Left kidney (tissue), 1 donor: ENCODE measurements at regions not wholly inside any gene's neighbourhood (a gene's known extent, or its start where the extent isn't known, plus 50 kb on each side); places are given as distances from the start of the nearest gene placed in this dataset.

Experiments
- DNase-seq: peaks from one replicate; pipeline ENCODE4 v3.0.0-alpha.2; 2013

DNA sequence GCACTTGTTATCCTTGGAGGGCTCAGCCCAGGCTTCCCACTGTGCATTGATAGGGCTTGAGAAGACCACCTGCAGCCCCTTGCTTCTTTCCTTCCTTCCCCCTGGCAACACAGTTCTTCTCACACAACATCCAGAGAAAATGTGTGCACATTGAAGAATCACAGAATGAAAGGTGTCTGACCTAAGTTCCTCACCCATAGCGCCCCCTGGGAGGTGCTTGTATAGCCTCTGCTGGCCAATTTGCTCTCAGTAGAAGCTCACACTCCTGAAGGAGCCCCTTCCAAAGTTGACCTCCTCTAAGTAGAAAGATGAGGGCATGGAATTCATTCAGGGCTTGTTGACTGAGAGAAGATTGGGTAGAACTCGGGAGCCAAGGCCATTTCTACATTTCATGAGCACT lies 758.4 kb upstream of the KLHL29 start:
- no peak for DNase-seq

DNA sequence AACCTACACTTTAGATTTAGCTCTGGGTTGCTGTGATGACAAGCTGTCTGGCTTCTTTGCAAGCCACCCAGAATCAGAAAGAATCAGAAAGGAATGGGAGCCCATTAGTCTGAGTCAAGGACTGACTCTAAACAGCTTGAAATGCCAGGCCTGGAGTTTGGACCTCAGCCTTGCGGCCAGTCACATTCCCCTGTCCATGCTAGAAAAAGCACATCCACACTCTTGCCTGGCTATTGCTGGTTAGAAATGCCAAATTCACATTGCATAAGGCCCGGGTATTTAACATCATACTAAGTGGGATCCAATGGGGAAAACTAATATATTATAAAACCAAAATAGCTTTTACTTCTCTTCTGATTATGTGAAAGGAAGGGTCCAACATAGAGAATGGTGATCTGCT lies 756.8 kb upstream of the KLHL29 start:
- DNase-seq: no peak

DNA sequence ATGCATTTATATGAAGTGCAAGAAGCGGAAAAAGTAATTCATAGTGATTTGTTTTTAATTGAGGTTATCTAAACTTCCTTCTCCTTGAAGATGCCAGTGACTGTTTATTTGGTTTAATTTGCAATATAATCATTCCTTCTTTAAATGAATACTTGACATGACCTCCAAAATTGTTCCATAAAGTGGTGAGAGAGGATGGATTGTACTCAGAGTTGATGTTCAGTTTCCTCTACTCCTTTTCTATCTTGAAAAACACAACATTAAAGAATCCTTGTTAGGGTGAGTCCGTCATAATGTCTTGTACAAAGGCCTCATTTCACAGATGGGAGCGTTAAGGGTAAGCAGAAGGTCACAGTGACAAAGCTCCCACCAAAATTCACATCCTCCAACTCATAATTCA lies 756.1 kb upstream of the KLHL29 start:
- no peak for DNase-seq

DNA sequence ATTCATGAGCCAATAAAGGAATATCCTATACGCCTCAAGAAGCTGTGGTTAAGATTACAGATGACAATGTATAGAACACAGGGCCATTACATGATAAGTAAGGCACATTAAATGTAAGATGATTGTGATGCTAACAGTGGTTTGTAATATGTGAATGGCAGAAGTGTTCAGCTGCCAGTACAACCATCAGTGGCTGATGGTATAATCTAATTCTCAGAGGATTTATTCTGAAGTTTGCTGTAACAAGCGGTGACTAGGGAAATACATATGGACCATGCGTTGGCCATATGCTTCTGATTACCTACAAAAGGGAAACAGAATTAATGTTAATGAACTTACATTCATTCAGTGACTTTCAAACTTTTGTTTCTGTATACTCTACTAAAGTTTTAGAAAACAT lies 750.8 kb upstream of the KLHL29 start:
- no peak for DNase-seq

GRCh38 chr2:22656426-22656825 lies 728.6 kb upstream of the KLHL29 start:
- DNase-seq: no peak

- DNase-seq: no peak
These were observed 711.5 kb upstream of the KLHL29 start for GRCh38 chr2:22673529-22673928.

GRCh38 chr2:22683914-22684313 lies 701.1 kb upstream of the KLHL29 start:
- no peak for DNase-seq

DNA sequence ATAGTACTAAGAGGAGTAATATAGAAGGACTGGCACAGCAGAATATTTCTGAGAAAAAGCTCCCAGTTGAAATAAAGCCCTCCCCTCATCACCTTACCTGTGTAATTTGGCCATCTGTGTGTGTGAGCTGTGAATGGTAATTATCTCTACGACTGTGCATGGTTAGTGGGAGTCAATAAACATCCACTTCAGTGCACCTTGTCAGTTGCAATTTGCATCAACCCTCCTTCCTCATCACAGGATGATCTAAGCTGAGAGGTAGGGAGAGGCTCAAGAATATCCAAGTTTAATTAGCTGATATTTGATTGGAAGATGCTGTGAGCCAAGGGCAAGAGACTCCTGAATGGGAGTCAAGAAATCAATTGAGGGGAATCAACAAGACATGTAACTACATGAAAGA lies 694.9 kb upstream of the KLHL29 start:
- no peak for DNase-seq

DNA sequence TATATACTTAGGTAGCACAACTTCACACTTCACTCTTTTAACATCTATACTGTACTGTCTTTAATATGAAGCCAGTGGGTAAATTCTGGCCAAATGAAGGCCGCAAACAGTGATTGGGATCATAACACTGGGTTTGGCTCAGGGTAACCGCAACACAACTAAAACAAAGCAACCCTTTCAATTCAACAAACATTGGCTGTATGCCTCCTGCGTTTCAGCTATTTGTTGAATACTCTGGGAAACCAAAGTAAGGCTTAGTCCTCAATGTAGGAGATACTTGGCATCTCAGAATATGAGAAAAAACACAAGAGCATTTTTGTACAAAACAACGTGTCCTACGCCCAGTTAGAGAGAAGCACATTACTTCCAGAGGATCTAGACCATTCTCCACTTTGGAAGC lies 693.3 kb upstream of the KLHL29 start:
- no peak for DNase-seq

DNA sequence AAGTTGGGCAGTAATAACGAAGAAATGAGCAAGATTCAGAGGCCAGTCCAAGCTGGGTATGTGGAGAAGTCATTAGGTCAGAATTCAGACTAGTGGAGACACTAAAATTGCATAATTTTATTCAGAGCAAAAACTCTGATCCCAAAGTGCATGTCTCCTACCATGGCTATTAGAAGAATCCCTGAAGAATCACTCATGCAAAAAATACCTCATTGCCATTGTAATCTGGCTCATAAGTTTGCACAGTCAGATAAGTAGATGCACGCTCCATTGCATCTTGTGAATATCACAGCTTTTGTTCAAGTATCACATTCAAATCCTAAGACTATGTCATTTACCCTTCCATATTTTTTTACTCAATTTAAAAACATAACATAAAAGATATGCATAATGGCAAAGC lies 692.2 kb upstream of the KLHL29 start:
- DNase-seq: no peak

- no peak for DNase-seq
These were observed 690.7 kb upstream of the KLHL29 start for GRCh38 chr2:22694300-22694699.

- DNase-seq: no peak
These were observed 690.1 kb upstream of the KLHL29 start for GRCh38 chr2:22694856-22695255.

DNA sequence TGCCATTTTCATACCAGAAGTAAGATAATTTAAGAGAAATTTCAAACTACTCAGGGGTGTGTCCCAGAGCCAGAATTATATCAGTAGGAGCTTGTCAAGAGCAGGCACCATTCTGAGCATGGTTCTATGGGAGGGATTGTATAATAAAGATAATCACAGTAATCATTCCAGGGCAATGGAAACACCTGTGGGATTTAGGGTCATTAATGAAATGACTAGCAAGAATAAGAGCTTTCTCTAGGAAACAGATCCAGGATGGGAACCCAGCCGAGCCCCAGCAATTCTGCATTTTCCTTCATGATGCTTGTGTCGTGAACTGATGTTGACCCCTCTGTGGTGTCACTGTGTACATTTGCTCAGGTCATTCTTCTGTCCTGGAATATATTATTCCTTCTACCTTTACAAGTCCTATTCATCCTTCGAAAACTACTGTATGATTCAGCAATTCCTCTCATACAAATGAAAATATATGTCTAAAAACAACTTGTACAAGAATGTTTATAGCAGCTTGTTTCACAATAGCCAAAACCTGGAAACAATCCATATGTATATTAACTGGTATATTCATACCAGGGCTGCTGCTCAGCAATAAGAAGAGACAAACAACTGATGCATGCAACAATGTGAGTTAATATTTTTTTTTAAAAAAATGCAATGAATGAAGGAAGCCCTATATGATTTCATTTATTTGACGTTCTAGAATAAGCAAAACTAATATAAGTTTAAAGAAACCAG lies 687.8 kb upstream of the KLHL29 start:
- DNase-seq: no peak

GRCh38 chr2:22701561-22702160 lies 683.3 kb upstream of the KLHL29 start:
- no peak for DNase-seq

- no peak for DNase-seq
These were observed 681.6 kb upstream of the KLHL29 start for GRCh38 chr2:22703286-22703920.

DNA sequence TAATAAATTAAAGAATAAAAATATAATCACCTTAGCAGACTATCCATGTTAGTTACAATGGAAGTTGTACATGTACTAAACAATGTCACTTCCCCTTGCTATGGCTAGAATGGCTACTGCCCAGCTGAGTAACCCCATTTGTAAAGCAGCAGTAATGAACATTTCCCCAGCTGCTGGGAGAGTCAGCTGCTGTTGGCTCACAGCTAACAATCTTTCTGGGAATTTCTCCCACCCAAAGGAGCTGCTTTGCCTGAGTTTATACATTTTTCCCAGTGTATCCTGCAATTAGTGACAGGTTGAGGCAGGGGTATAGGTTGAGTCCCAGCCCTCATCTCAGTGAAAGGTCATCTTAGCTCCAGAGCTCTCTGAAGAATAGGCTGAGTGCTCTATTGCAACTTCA lies 665.6 kb upstream of the KLHL29 start:
- DNase-seq: no peak

- no peak for DNase-seq
These were observed 655.5 kb upstream of the KLHL29 start for GRCh38 chr2:22729466-22729865.

DNA sequence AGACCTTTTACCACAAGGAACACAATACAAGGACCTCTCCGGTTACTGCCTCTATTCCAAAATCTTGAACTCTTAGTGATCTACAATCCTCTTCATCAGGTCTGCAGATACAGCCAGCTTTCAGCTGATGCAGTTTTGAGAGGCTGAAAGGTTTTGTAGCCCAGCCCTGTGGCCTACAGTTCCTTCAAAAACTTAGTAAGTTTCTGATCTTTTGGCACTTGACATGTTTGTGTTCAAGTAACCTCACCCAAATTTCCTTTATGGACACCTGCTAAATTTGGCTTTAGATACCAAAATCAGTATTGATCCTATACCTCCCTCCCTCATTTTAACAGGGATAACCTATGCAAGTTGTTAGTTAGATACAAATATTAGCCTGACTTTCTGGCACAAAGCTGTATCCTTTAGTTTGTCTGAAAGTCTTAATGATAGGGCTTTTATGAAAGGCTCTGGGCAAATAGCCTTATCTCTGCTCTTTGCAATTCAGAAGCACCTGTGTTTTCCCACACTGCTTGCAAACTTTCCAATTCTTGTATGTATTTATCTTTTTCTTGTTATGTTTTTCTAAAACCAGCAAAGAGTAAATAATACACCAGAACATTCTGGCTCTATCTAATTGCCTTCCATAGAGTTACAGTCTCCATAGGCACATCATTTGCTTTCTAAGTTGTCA lies 650.5 kb upstream of the KLHL29 start:
- no peak for DNase-seq

DNA sequence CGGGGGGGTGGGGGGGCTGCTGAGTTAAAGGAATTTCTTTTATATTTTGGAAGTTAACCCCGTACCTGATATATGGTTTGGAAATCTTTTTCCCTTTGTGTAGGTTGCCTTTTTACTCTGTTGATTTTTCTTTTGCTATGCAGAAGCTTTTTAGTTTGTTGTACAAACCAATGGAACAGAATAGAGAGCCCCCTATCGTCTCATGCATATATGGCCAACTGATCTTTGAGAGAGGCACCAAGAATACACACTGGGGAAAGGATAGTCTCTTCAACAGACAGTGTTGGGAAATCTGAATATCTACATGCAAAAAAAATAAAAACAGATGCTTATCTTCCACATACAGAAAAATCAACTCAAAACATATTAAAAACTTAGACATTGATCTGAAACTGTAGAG lies 647.8 kb upstream of the KLHL29 start:
- DNase-seq: no peak

GRCh38 chr2:22741216-22741615 lies 643.8 kb upstream of the KLHL29 start:
- peak; percentile 21 for DNase-seq

- DNase-seq: no peak
These were observed 636.1 kb upstream of the KLHL29 start for GRCh38 chr2:22748909-22749308.

DNA sequence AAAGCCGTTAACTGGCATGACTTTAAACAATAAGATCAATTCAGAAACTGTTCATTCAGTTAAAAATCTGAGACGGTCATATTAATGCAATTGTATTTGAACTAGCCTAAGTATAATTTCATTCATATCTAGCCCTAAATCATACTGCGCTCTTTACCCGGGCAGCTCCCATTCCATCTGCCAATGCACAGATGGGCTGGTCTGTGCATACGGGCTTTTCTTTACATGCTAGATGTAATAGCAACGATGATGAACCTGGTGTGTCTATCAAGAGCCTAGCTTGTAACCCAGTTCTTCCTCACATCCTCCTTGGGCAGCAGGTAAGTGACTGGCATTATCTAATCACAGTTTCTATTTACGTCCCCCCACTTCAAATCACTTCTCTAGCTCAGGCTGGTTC lies 631.5 kb upstream of the KLHL29 start:
- no peak for DNase-seq
